K562 (cell line): ENCODE measurements at regions not wholly inside any gene's neighbourhood (a gene's known extent, or its start where the extent isn't known, plus 50 kb on each side); places are given as distances from the start of the nearest gene placed in this dataset.

Experiments used
- ATAC-seq: fragments of 200-7000 bp; cut with Tn5 transposase; 3 replicates; pipeline ENCODE4 v1.9.1; 2020; ENCODE audit warnings: moderate library complexity
- BruUV-seq: library from RNA; stranded (reverse); fragments of 400-500 nt; replicated peaks from 2 replicates; lab custom pipeline; 2021; lab: Mats Ljungman, UMichigan
- CTCF ChIA-PET: fragments of 300-600 bp; formaldehyde crosslinking; extraction: SDS; loops from one replicate; lab custom pipeline; 2021; ENCODE audit warnings: low intra/inter-chr PET ratio; lab: Yijun Ruan, JAX
- POLR2A ChIA-PET: fragments of 300-600, 350-650 bp; sonication (Branson Sonifier 250); formaldehyde crosslinking; extraction: SDS; loops from one replicate; lab custom pipeline; 2021; ENCODE audit warnings: antibody characterized with exemption, inconsistent platforms; lab: Yijun Ruan, JAX
- DNase-seq, 4 experiments: peaks; one replicate each; pipeline versions ENCODE4 v3.0.0 to v3.0.0-alpha.2; 2011 to 2018; ENCODE audit warnings: low spot score in 3 of 4, mixed read lengths in 3 of 4; ENCODE audit errors: extremely low read depth in 1 of 4
- FAIRE-seq: peaks from 2 replicates; lab custom pipeline; 2011; peaks lifted over from hg19 to GRCh38; lab: Jason Lieb, UNC
- H2AFZ ChIP-seq: 2 replicates; pipeline ENCODE4 v1.6.0; 2011; ENCODE audit warnings: low read depth, low read length, control low read depth, inconsistent platforms
- H3K27ac ChIP-seq: fragments of 200-600 bp; 3 replicates; pipeline ENCODE4 v1.8.0; 2011; ENCODE audit warnings: low read depth, mild to moderate bottlenecking, control low read depth, inconsistent platforms, low read length, moderate library complexity, mixed read lengths; ENCODE audit errors: extremely low read depth
- H3K27me3 ChIP-seq, 2 experiments: fragments of 300-600 bp in 1 of 2; 2 replicates in 1 of 2; 3 replicates in 1 of 2; pipeline versions ENCODE4 v1.6.0 to v1.8.0; 2011; ENCODE audit warnings: inconsistent platforms in 2 of 2, low read length in 2 of 2, mild to moderate bottlenecking in 1 of 2, mixed read lengths in 1 of 2, moderate library complexity in 1 of 2; ENCODE audit not compliant: control insufficient read depth in 2 of 2, insufficient read depth in 2 of 2
- H3K36me3 ChIP-seq: fragments of 300-600 bp; 3 replicates; pipeline ENCODE4 v1.8.0; 2011; ENCODE audit warnings: mild to moderate bottlenecking, low read length, inconsistent platforms; ENCODE audit not compliant: control insufficient read depth, insufficient read depth
- H3K4me1 ChIP-seq, 2 experiments: fragments of 200-600 bp in 1 of 2; replicated peaks in 1 of 2; 2 replicates in 1 of 2; 3 replicates in 1 of 2; pipeline versions ENCODE4 v1.5.1 to v1.8.0; 2011; ENCODE audit warnings: inconsistent platforms in 2 of 2, low read length in 2 of 2, mild to moderate bottlenecking in 1 of 2, mixed read lengths in 1 of 2, moderate library complexity in 1 of 2; ENCODE audit not compliant: control insufficient read depth in 2 of 2, insufficient read depth in 2 of 2
- H3K4me2 ChIP-seq: 2 replicates; pipeline ENCODE4 v1.6.1; 2011; ENCODE audit warnings: low read length, control low read depth, inconsistent platforms, mixed read lengths; ENCODE audit not compliant: insufficient read depth
- H3K4me3 ChIP-seq: fragments of 200-600 bp; sonication (generic), shearing (Covaris generic); 2 replicates; pipeline ENCODE4 v1.5.1; 2016; ENCODE audit warnings: control low read depth, inconsistent platforms
- H3K79me2 ChIP-seq: fragments of 200-600 bp; 3 replicates; pipeline ENCODE4 v1.8.0; 2011; ENCODE audit warnings: low read length, inconsistent platforms; ENCODE audit not compliant: control insufficient read depth, insufficient read depth
- H3K9ac ChIP-seq, 2 experiments: 2 replicates each; pipeline versions ENCODE4 v1.6.0 to v1.6.1; 2011; ENCODE audit warnings: low read depth in 2 of 2, low read length in 2 of 2, control low read depth in 1 of 2, inconsistent platforms in 1 of 2, mild to moderate bottlenecking in 1 of 2, mixed read lengths in 1 of 2; ENCODE audit not compliant: insufficient read depth in 1 of 2
- H3K9me1 ChIP-seq: one replicate; pipeline ENCODE4 v1.6.0; 2011; ENCODE audit warnings: inconsistent platforms, mild to moderate bottlenecking, low read length, moderate library complexity; ENCODE audit not compliant: control insufficient read depth, insufficient read depth
- H3K9me3 ChIP-seq: replicated peaks from 2 replicates; pipeline ENCODE4 v1.5.1; 2011; ENCODE audit warnings: low read depth, low read length, inconsistent platforms; ENCODE audit not compliant: control insufficient read depth, insufficient read depth
- H4K20me1 ChIP-seq: replicated peaks from 2 replicates; pipeline ENCODE4 v1.6.1; 2011; ENCODE audit warnings: low read length, inconsistent platforms, mixed read lengths; ENCODE audit not compliant: control insufficient read depth, insufficient read depth
- CREB3L1 ChIP-seq: fragments of 450-650 bp; IDR thresholded peaks from 2 replicates; pipeline ENCODE4 v1.6.1; 2014; ENCODE audit warnings: low read depth, mild to moderate bottlenecking, moderate library complexity, borderline replicate concordance
- DPF2 ChIP-seq: fragments of 450-650 bp; IDR thresholded peaks from 2 replicates; pipeline ENCODE4 v1.6.1; 2016
- ELK1 ChIP-seq: sonication (generic); formaldehyde crosslinking; IDR thresholded peaks from 2 replicates; pipeline ENCODE4 v1.8.1; 2022; ENCODE audit warnings: missing genetic modification reagents
- MEF2D ChIP-seq: conservative IDR thresholded peaks from 2 replicates; pipeline ENCODE4 v1.6.1; 2016; ENCODE audit warnings: low read depth, missing genetic modification characterization, missing compliant biosample characterization
- POLR2A ChIP-seq: fragments of 450-650 bp; conservative IDR thresholded peaks from 2 replicates; pipeline ENCODE4 v1.6.1; 2016
- POLR3A ChIP-seq: IDR thresholded peaks from 2 replicates; pipeline ENCODE4 v1.6.1; 2011; ENCODE audit warnings: borderline replicate concordance, mild to moderate bottlenecking, moderate library complexity; ENCODE audit not compliant: insufficient read length, insufficient read depth; ENCODE audit errors: extremely low read depth
- RBFOX2 ChIP-seq: fragments of 200-400 bp; formaldehyde crosslinking; IDR thresholded peaks from 2 replicates; pipeline ENCODE4 v1.6.1; 2017; ENCODE audit warnings: low read depth, mild to moderate bottlenecking, low read length, moderate library complexity
- RBM25 ChIP-seq: fragments of 200-400 bp; formaldehyde crosslinking; IDR thresholded peaks from 2 replicates; pipeline ENCODE4 v1.6.1; 2018; ENCODE audit warnings: low read length, low read depth, moderate library complexity; ENCODE audit not compliant: severe bottlenecking
- RUNX1 ChIP-seq: sonication (generic); IDR thresholded peaks from 2 replicates; pipeline ENCODE4 v1.6.1; 2016; ENCODE audit warnings: antibody characterized with exemption, low read depth
- SIN3A ChIP-seq, 2 experiments: fragments of 150-350 bp in 1 of 2; IDR thresholded peaks; 2 replicates each; pipeline ENCODE4 v1.6.1; 2011 to 2016; ENCODE audit warnings: borderline replicate concordance in 2 of 2, low read depth in 2 of 2, low read length in 2 of 2, mild to moderate bottlenecking in 2 of 2, moderate library complexity in 2 of 2; ENCODE audit not compliant: control insufficient read depth in 1 of 2
- ZBTB8A ChIP-seq: fragments of 450-650 bp; IDR thresholded peaks from 2 replicates; pipeline ENCODE4 v1.6.1; 2018; ENCODE audit warnings: mild to moderate bottlenecking, moderate library complexity; ENCODE audit not compliant: partially characterized antibody
- ZKSCAN1 ChIP-seq: fragments of 150-350 bp; IDR thresholded peaks from 2 replicates; pipeline ENCODE4 v1.6.1; 2016; ENCODE audit warnings: low read depth, low read length
- ZNF449 ChIP-seq: fragments of 250-450 bp; sonication (Bioruptor Pico); IDR thresholded peaks from 2 replicates; pipeline ENCODE4 v1.8.0; 2022; ENCODE audit warnings: moderate library complexity, mild to moderate bottlenecking, inconsistent platforms
- ZNF707 ChIP-seq: fragments of 250-450 bp; sonication (Bioruptor Pico); conservative IDR thresholded peaks from 2 replicates; pipeline ENCODE4 v1.8.0; 2022; ENCODE audit warnings: inconsistent platforms, mild to moderate bottlenecking, moderate library complexity
- WGBS: fragments of 100-300 bp; shearing (Covaris generic); methylation state at CpG from one replicate; pipeline ENCODE4 v1.1.6; 2016; ENCODE audit warnings: low coverage, mixed read lengths; ENCODE audit not compliant: insufficient coverage; ENCODE audit errors: missing lambda C conversion rate; 5-methylcytosine and 5-hydroxymethylcytosine counted together
- in situ Hi-C: fragments of 300-500 bp; cut with MboI; formaldehyde crosslinking; loops from 4 replicates; pipeline ENCODE4 v1.15.0; 2018; ENCODE audit warnings: inconsistent platforms, mixed read lengths
- intact Hi-C: fragments of 100-400 bp; cut with micrococcal nuclease; formaldehyde crosslinking; loops from 2 replicates; pipeline ENCODE4 v1.14.2; 2022

- no peak overlapping the region for H3K9ac ChIP-seq
- no peak for FAIRE-seq
- H3K9me1 ChIP-seq: no peaks in the 10 kb centered on the region
Observed at GRCh38 chr3:31346542-31346979, 186.2 kb upstream of the STT3B start.

More at GRCh38 chr3:31346542-31346979, 186.2 kb upstream of the STT3B start:
- Histone ChIP-seq H3K36me3 (no peaks in the 10 kb centered on the region), H3K27me3 (no peaks in the 10 kb centered on the region), H3K4me3 (no peak overlapping the region), H4K20me1 (no peaks in the 10 kb centered on the region), H3K4me1 (no peaks in the 10 kb centered on the region), H3K79me2 (no peaks in the 10 kb centered on the region), H3K27ac (no peak overlapping the region), H3K4me2 (no peak overlapping the region), H3K9me3 (no peaks in the 10 kb centered on the region), H2AFZ (no peak overlapping the region)
- WGBS: 3% methylated on average over 5 of the region's 5 CpGs
- ChIA-PET POLR2A (no interaction called here), CTCF (no interaction called here)
- no TSS peak for BruUV-seq
- intact Hi-C loops (no loop called here), in situ Hi-C loops (no loop called here)
- DNase-seq (no peak), ATAC-seq (no peak)
- TF ChIP-seq CREB3L1 (no peak), MEF2D (tag) (no peak), RBM25 (no peak), ZNF707 (CRISPR knock-in tag) (no peak), POLR2A (no peak), RUNX1 (no peak), DPF2 (no peak), POLR3A (no peak), ZKSCAN1 (no peak), RBFOX2 (no peak), SIN3A (IDR thresholded peaks at IDR 0.05; ENCODE audit: borderline replicate concordance in 2 of 2, control insufficient read depth in 1 of 2, low read depth in 2 of 2, low read length in 2 of 2) (no peak), ZBTB8A (no peak), ELK1 (CRISPR knock-in tag) (no peak), ZNF449 (CRISPR knock-in tag) (no peak)
